Common myeloid progenitor, CD34-positive (primary cell): ENCODE measurements at regions not wholly inside any gene's neighbourhood (a gene's known extent, or its start where the extent isn't known, plus 50 kb on each side); places are given as distances from the start of the nearest gene placed in this dataset.

ENCODE experiments used
- CTCF ChIA-PET: fragments of 350-600 bp; sonication (Branson Sonifier 250); formaldehyde crosslinking; loops from one replicate; lab custom pipeline; 2021; ENCODE audit warnings: antibody characterized with exemption; lab: Charles Lee
- POLR2A ChIA-PET: fragments of 350-600 bp; sonication (Branson Sonifier 250); formaldehyde crosslinking; loops from one replicate; lab custom pipeline; 2021; ENCODE audit warnings: antibody characterized with exemption; lab: Charles Lee
- DNase-seq, 3 donors: peaks; one replicate each; pipeline versions ENCODE4 v3.0.0 to v3.0.0-alpha.2; 2013
- H3K27ac ChIP-seq, 2 experiments: 1 replicate in 1 of 2; 2 replicates in 1 of 2; pipeline ENCODE4 v1.7.0; 2013; ENCODE audit warnings: inconsistent platforms in 2 of 2, low read length in 2 of 2, mild to moderate bottlenecking in 2 of 2, low read depth in 1 of 2, moderate library complexity in 1 of 2; ENCODE audit not compliant: severe bottlenecking in 2 of 2, insufficient read depth in 1 of 2, poor library complexity in 1 of 2
- H3K27me3 ChIP-seq, 5 experiments: replicated peaks in 2 of 5; 1 replicate in 3 of 5; 2 replicates in 2 of 5; pipeline versions ENCODE4 v1.6.1 to v1.7.0; 2013; ENCODE audit warnings: low read length in 4 of 5, mild to moderate bottlenecking in 2 of 5, moderate library complexity in 2 of 5, inconsistent platforms in 1 of 5; ENCODE audit not compliant: insufficient read depth in 5 of 5, control insufficient read depth in 4 of 5
- H3K36me3 ChIP-seq, 4 experiments: 1 replicate in 2 of 4; 2 replicates in 2 of 4; pipeline versions ENCODE4 v1.6.1 to v1.7.0; 2013; ENCODE audit warnings: low read length in 3 of 4, control low read depth in 1 of 4, mild to moderate bottlenecking in 1 of 4; ENCODE audit not compliant: control insufficient read depth in 4 of 4, insufficient read depth in 4 of 4
- H3K4me1 ChIP-seq, 4 experiments: 1 replicate in 3 of 4; 2 replicates in 1 of 4; pipeline versions ENCODE4 v1.6.1 to v1.7.1; 2013; ENCODE audit warnings: low read length in 3 of 4, mild to moderate bottlenecking in 3 of 4, control low read depth in 1 of 4, inconsistent platforms in 1 of 4, moderate library complexity in 1 of 4; ENCODE audit not compliant: control insufficient read depth in 4 of 4, insufficient read depth in 4 of 4; ENCODE audit errors: control extremely low read depth in 1 of 4
- H3K4me3 ChIP-seq, 7 experiments: 1 replicate in 4 of 7; 2 replicates in 3 of 7; pipeline versions ENCODE4 v1.5.1 to v1.7.0; 2013; ENCODE audit warnings: mild to moderate bottlenecking in 7 of 7, low read length in 6 of 7, moderate library complexity in 6 of 7, inconsistent platforms in 2 of 7, low read depth in 2 of 7, control low read depth in 1 of 7; ENCODE audit not compliant: insufficient read depth in 4 of 7, control insufficient read depth in 1 of 7; ENCODE audit errors: extremely low read depth in 1 of 7
- H3K9me3 ChIP-seq, 5 experiments: 1 replicate in 4 of 5; 2 replicates in 1 of 5; pipeline versions ENCODE4 v1.6.1 to v1.7.1; 2013; ENCODE audit warnings: low read length in 4 of 5, mild to moderate bottlenecking in 2 of 5, inconsistent platforms in 1 of 5, low read depth in 1 of 5, moderate library complexity in 1 of 5; ENCODE audit not compliant: control insufficient read depth in 4 of 5, insufficient read depth in 2 of 5; ENCODE audit errors: control extremely low read depth in 1 of 5
- WGBS: methylation state at CpG from one replicate; pipeline ENCODE4 v1.1.5; 2013; ENCODE audit not compliant: insufficient coverage; 5-methylcytosine and 5-hydroxymethylcytosine counted together

GRCh38 chr10:126777714-126778113 is 107.2 kb upstream of the C10orf90 start:
- ChIA-PET CTCF (no interaction called here), POLR2A (no interaction called here)
- WGBS = 92% methylated on average over 10 of the region's 10 CpGs
- H3K36me3 ChIP-seq = no peaks in the 10 kb centered on the region
- no peak overlapping the region for H3K4me3 ChIP-seq
- DNase-seq = no peak
- no peaks in the 10 kb centered on the region for H3K4me1 ChIP-seq
- H3K27me3 ChIP-seq = no peaks in the 10 kb centered on the region
- no peaks in the 10 kb centered on the region for H3K9me3 ChIP-seq
- H3K27ac ChIP-seq = no peak overlapping the region

- POLR2A ChIA-PET = no interaction called here
- WGBS = no CpG with 5 or more reads among the region's 3 CpGs
- H3K27me3 ChIP-seq = no peaks in the 10 kb centered on the region
- peaks cover 0 to 5% (median 0%) of the 10 kb centered on the region in 5 experiments for H3K9me3 ChIP-seq
- CTCF ChIA-PET = interaction anchor here (1.0 kb wide), 1 partner anchor 14 kb away, joined by 3 read pairs; no protein-coding TSS in a partner anchor
- no peak overlapping the region for H3K4me3 ChIP-seq
- H3K4me1 ChIP-seq = no peaks in the 10 kb centered on the region
- no peaks in the 10 kb centered on the region for H3K36me3 ChIP-seq
- no peak for DNase-seq
- no peak overlapping the region for H3K27ac ChIP-seq
These were observed 111.1 kb upstream of the C10orf90 start for GRCh38 chr10:126781450-126782216.

GRCh38 chr10:126783806-126784557 is 113.5 kb upstream of the C10orf90 start:
- DNase-seq = no peak
- Histone ChIP-seq H3K36me3 (no peaks in the 10 kb centered on the region), H3K9me3 (peaks cover 0 to 5% (median 0%) of the 10 kb centered on the region in 5 experiments), H3K4me1 (no peaks in the 10 kb centered on the region), H3K4me3 (no peak overlapping the region), H3K27me3 (no peaks in the 10 kb centered on the region), H3K27ac (no peak overlapping the region)
- WGBS = 98% methylated on average over 6 of the region's 9 CpGs
- CTCF ChIA-PET = no interaction called here
- POLR2A ChIA-PET = no interaction called here

- CTCF ChIA-PET = no interaction called here
These were observed 116.7 kb upstream of the C10orf90 start for GRCh38 chr10:126787201-126787600.

GRCh38 chr10:126795318-126795717 is 109.9 kb upstream of the DOCK1 start:
- CTCF ChIA-PET = no interaction called here
- no CpG with 5 or more reads among the region's 2 CpGs for WGBS
- H3K9me3 ChIP-seq = peaks cover 0 to 7% (median 0%) of the 10 kb centered on the region in 5 experiments

More at GRCh38 chr10:126787201-126787600, 116.7 kb upstream of the C10orf90 start:
- H3K27me3 ChIP-seq = no peaks in the 10 kb centered on the region
- 91% methylated on average over 3 of the region's 3 CpGs for WGBS
- H3K4me1 ChIP-seq = no peaks in the 10 kb centered on the region
- peaks cover 0 to 5% (median 0%) of the 10 kb centered on the region in 5 experiments for H3K9me3 ChIP-seq
- DNase-seq = no peak
- no peak overlapping the region for H3K27ac ChIP-seq
- H3K36me3 ChIP-seq = no peaks in the 10 kb centered on the region
- POLR2A ChIA-PET = no interaction called here
- H3K4me3 ChIP-seq = no peak overlapping the region

GRCh38 chr10:126798649-126799048 is 106.6 kb upstream of the DOCK1 start:
- H3K4me3 ChIP-seq = no peak overlapping the region
- no peak for DNase-seq
- 67% methylated on average over 13 of the region's 13 CpGs for WGBS
- ChIA-PET CTCF (interaction anchor here (1.5 kb wide), 1 partner anchor 10 kb away, joined by 3 read pairs; no protein-coding TSS in a partner anchor), POLR2A (no interaction called here)
- H3K36me3 ChIP-seq = no peaks in the 10 kb centered on the region
- H3K4me1 ChIP-seq = no peaks in the 10 kb centered on the region
- peaks cover 0 to 3% (median 0%) of the 10 kb centered on the region in 5 experiments for H3K9me3 ChIP-seq
- no peak overlapping the region for H3K27ac ChIP-seq
- peaks cover 0 to 3% (median 0%) of the 10 kb centered on the region in 5 experiments for H3K27me3 ChIP-seq

More at GRCh38 chr10:126795318-126795717, 109.9 kb upstream of the DOCK1 start:
- H3K27ac ChIP-seq = no peak overlapping the region
- no peaks in the 10 kb centered on the region for H3K36me3 ChIP-seq
- H3K4me1 ChIP-seq = no peaks in the 10 kb centered on the region
- POLR2A ChIA-PET = no interaction called here
- H3K27me3 ChIP-seq = peaks cover 0 to 3% (median 0%) of the 10 kb centered on the region in 5 experiments
- no peak for DNase-seq
- no peak overlapping the region for H3K4me3 ChIP-seq

- H3K4me3 ChIP-seq = no peak overlapping the region
- H3K27me3 ChIP-seq = peaks cover 0 to 4% (median 0%) of the 10 kb centered on the region in 5 experiments
- WGBS = no CpG with 5 or more reads among the region's 1 CpG
- H3K27ac ChIP-seq = no peak overlapping the region
- no peaks in the 10 kb centered on the region for H3K36me3 ChIP-seq
- CTCF ChIA-PET = interaction anchor here (0.9 kb wide), 1 partner anchor 30 kb away, joined by 3 read pairs; no protein-coding TSS in a partner anchor
- H3K9me3 ChIP-seq = peaks cover 0 to 3% (median 0%) of the 10 kb centered on the region in 5 experiments
- POLR2A ChIA-PET = no interaction called here
- no peaks in the 10 kb centered on the region for H3K4me1 ChIP-seq
- DNase-seq = no peak
These were observed 101.8 kb upstream of the DOCK1 start for GRCh38 chr10:126803394-126803793.
